C4-2B (cell line): ENCODE measurements at regions not wholly inside any gene's neighbourhood (a gene's known extent, or its start where the extent isn't known, plus 50 kb on each side); places are given as distances from the start of the nearest gene placed in this dataset.

Experiments
- H3K27ac ChIP-seq: fragments of 450-650 bp; 2 replicates; pipeline ENCODE4 v1.5.1; 2017
- ZFX ChIP-seq: fragments of 450-650 bp; IDR thresholded peaks from 2 replicates; pipeline ENCODE4 v1.6.1; 2017
- TF ChIP-seq, protein P1 (sequence below): fragments of 450-650 bp; conservative IDR thresholded peaks from 2 replicates; pipeline ENCODE4 v1.5.1; 2017; ENCODE audit warnings: mild to moderate bottlenecking

DNA sequence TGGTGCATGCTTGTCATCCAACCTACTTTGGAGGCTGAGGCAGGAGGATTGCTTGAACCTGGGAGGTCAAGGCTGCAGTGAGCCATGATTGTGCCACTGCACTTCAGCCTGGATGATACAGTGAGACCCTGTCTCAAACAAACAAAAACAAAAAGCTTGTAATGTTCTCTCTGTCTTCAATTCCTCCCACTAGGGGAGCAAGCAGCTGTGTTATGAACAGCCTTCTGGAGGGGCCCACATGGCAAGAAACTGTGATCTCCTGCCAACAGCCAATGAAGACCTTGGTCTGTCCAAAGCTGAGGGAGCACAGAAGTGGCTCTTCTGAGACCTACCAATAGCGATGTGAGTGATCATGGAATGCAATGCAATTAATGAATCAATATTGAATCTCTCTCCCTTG, 229.2 kb downstream of the SEC23IP start:
- TF ChIP-seq, protein P1, sequence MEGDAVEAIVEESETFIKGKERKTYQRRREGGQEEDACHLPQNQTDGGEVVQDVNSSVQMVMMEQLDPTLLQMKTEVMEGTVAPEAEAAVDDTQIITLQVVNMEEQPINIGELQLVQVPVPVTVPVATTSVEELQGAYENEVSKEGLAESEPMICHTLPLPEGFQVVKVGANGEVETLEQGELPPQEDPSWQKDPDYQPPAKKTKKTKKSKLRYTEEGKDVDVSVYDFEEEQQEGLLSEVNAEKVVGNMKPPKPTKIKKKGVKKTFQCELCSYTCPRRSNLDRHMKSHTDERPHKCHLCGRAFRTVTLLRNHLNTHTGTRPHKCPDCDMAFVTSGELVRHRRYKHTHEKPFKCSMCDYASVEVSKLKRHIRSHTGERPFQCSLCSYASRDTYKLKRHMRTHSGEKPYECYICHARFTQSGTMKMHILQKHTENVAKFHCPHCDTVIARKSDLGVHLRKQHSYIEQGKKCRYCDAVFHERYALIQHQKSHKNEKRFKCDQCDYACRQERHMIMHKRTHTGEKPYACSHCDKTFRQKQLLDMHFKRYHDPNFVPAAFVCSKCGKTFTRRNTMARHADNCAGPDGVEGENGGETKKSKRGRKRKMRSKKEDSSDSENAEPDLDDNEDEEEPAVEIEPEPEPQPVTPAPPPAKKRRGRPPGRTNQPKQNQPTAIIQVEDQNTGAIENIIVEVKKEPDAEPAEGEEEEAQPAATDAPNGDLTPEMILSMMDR: no peak
- TF ChIP-seq ZFX: no peak
- no peak overlapping the region for H3K27ac ChIP-seq

DNA sequence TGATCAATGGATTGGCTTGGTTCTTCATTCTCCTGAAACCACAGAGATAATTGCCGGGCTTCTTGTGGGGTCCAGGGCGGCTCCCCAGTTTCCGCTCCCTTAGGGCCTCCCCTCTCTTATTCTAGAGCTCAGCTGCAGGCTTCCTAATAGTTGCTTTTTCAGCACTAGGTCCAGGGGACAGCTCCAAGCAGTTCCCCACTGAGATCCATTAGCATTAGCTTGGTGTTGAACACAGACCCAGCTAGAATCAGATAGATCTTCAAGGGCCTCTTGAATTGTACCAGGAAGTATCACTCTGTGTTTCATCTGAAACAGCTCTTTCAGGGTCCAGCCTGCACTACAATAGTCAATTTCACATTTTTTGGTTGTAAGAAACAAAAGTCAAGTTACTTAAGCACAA, 238.7 kb downstream of the SEC23IP start:
- no peak for TF ChIP-seq ZFX
- TF ChIP-seq, protein P1: no peak
- H3K27ac ChIP-seq: no peak overlapping the region

DNA sequence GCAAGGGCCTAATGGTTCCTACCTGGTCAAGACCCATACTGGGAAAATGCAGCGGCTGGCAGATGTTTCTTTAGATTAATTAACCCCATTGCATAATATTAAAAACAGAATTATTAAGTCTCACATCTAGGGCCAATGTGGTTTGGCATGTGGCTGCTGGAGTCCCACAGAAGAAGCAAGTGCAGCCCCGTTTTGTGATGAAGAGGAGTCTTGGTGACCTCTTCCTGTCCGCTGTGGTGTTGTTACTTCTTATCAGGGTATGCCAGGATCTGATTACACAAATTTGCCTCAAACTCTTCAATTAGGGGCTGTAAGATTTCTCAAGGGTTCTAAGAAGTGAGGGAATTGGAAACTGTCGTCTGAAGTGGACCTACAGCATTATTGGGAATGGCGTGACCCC, 240.3 kb downstream of the SEC23IP start:
- no peak overlapping the region for H3K27ac ChIP-seq
- TF ChIP-seq, protein P1: no peak
- no peak for TF ChIP-seq ZFX

DNA sequence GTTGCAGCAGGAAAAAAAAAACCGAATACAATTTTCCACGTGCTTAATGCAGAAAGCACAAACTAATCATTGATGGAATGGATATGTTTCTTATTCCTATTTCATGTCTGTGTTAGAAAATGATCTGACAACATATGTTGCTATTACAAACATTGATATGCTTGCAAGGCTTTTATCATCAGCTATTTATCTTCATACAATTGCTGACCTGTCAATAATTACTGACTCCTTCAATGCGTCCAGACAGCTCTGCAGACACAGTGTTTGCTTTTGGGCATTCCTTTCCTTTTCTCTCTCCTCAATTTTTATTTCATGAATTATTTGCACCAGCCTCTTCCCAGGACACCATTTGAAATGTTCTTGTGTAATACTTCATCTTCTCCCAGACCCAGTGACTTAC, 246.2 kb downstream of the SEC23IP start:
- no peak overlapping the region for H3K27ac ChIP-seq
- no peak for TF ChIP-seq ZFX
- TF ChIP-seq, protein P1: no peak

DNA sequence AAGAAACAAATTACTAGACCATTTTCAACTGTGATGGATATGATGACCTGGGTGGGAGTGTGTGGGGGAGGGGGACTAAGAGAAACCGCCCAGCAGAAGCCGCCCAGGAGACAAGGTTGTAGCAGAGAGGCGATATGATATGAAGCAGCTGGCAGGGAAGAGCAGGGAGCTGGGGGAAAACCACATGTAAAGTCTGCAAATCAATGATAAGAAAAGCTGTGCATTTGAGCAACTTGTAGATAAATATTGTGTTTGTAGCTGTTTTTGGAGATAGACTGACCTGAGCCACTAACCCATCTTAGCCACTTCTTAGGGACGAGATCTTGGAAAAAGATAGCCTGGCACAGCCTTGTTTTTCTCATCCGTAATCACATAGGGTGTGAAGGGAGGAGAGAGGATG, 252.6 kb downstream of the SEC23IP start:
- TF ChIP-seq, protein P1: no peak
- no peak for TF ChIP-seq ZFX
- no peak overlapping the region for H3K27ac ChIP-seq

DNA sequence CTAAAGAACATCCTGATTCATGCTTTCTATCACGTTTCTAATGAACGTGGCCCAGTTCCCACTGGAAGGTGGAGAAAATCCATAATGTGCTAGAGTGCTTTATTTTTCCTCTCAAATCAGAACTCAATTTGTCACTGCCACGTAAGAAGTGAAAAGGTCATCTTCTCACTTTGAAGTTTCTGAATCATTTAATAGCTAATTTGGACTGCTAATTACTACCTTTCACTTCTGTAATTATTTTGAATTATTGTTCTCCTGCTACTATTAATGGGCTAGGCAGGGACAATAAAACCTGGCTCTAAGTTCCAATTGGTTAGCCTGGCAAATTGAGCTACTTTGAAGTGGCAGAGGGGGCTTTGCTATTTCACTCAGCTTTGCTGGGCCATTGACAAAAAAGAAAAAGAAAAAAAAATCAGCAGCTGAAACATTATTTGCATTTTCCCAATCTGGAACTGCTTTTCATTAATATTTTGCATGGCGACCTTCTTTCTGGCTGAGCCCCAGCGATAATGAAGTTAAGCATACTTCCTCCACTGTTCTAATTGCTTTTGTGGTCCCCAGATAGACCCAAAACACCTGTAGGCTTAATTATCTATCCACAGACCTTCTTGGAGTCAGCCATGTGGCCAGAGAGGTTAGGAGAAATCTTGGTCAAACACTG, 264.2 kb downstream of the SEC23IP start:
- no peak overlapping the region for H3K27ac ChIP-seq
- TF ChIP-seq, protein P1: no peak
- TF ChIP-seq ZFX: no peak

DNA sequence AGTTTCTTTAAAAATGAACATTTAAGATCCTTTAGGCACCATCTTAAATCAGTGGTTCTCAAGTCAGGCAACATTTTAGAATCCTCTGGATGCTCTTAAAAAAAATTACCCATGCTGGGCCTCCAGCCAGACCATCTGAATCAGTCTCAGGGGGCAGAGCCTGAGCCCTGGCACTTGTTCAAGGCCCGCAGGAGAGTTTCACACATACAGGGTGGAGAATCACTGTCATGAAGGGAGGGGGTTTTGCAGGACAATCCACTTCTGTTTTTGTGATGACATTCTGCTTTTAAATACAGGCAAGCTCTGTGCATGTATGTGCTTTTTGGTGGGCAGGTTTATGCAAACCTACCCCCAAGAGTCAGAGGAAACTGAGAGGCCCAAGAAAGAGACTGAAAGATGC, 268.6 kb downstream of the SEC23IP start:
- no peak overlapping the region for H3K27ac ChIP-seq
- no peak for TF ChIP-seq ZFX
- TF ChIP-seq, protein P1: no peak
